ENCODE measurements at regions not wholly inside any gene's neighbourhood (a gene's known extent, or its start where the extent isn't known, plus 50 kb on each side); places are given as distances from the start of the nearest gene placed in this dataset.

DNA sequence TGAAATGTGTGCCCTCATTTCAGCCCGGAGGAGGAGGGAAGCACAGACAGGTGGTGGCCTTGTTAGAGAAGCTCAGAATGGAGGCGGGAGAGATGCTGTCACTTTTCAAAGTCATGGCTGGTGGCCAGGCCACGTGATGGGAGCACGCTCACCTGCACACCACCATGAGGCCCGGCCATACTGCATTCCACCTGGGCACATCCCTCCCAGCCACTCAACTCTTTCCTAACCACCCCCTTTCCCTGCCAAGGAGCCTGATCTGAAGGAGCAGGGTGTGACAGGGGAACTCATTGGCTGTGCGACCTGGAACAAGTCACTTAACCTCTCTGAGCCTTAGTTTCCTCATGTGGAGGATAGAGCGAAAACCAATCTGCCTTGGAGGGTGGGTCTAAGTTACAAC, 364.5 kb downstream of the CTTN start:
- H3K4me3 ChIP-seq (ENCODE audit: low read depth, low read length), result no peak overlapping the region
- POLR2A ChIA-PET, result no interaction called here
- no peak for DNase-seq (ENCODE audit: low read depth, low spot score)
- TF ChIP-seq, protein P1, sequence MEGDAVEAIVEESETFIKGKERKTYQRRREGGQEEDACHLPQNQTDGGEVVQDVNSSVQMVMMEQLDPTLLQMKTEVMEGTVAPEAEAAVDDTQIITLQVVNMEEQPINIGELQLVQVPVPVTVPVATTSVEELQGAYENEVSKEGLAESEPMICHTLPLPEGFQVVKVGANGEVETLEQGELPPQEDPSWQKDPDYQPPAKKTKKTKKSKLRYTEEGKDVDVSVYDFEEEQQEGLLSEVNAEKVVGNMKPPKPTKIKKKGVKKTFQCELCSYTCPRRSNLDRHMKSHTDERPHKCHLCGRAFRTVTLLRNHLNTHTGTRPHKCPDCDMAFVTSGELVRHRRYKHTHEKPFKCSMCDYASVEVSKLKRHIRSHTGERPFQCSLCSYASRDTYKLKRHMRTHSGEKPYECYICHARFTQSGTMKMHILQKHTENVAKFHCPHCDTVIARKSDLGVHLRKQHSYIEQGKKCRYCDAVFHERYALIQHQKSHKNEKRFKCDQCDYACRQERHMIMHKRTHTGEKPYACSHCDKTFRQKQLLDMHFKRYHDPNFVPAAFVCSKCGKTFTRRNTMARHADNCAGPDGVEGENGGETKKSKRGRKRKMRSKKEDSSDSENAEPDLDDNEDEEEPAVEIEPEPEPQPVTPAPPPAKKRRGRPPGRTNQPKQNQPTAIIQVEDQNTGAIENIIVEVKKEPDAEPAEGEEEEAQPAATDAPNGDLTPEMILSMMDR (IDR thresholded peaks at IDR 0.05; ENCODE audit: insufficient read depth, low read length, missing control alignments), result no peak
- CTCF ChIA-PET, result interaction anchor here (1.8 kb wide), 1 partner anchor 8 kb away, joined by 4 read pairs; no protein-coding TSS in a partner anchor

DNA sequence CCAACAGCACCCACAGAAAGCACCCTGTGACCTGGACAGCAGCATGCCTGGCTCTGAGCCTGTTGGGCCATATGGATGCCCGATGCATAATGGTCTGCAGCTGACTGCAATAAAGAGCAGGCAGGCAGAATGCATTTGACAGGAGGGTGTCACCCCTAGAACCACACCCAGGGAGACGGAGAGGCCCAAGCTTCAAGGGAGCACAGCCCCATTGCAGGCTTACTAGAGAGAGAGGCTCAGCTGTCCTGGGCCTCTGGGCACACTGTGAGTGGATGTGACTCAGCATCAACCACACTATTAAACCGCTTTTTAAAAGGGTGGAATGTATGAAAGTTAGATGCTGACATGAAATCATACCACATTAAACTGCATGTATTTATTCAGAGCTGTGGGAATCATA, 365.3 kb downstream of the CTTN start:
- ChIA-PET POLR2A (no interaction called here), CTCF (interaction anchor here (0.6 to 1.8 kb wide), 2 partner anchors 8 to 9 kb away, joined by 3 to 4 read pairs; no protein-coding TSS in a partner anchor)
- no peak overlapping the region for H3K4me3 ChIP-seq (ENCODE audit: low read depth, low read length)
- no peak for DNase-seq (ENCODE audit: low read depth, low spot score)
- TF ChIP-seq, protein P1 (IDR thresholded peaks at IDR 0.05; ENCODE audit: insufficient read depth, low read length, missing control alignments), result no peak

DNA sequence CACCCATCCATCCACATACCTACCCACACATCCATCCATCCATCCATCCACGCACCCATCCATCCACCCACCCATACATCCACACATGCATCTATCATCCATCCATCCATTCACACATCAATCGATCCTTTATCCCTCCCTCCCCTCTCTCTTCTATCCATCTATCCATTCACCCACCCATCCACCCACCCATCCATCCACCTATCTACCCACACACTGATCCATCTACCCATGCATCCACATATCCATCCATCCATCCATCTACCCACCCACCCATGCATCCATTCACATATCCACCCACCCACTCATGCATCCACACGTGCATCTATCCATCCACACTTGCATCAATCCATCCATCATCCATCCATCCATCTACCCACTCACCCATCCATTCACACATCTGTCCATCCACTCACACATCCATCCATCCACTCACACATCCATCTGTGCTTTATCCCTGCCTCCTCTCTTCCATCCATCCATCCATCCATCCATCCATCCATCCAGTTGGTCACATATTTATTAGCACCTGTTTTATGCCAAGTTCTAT, 366.1 kb downstream of the CTTN start:
- H3K4me3 ChIP-seq (ENCODE audit: low read depth, low read length), result no peak overlapping the region
- ChIA-PET CTCF (interaction anchor here (0.6 to 1.8 kb wide), 2 partner anchors 9 to 10 kb away, joined by 3 to 4 read pairs; no protein-coding TSS in a partner anchor), POLR2A (no interaction called here)
- DNase-seq (ENCODE audit: low read depth, low spot score), result no peak
- TF ChIP-seq, protein P1 (IDR thresholded peaks at IDR 0.05; ENCODE audit: insufficient read depth, low read length, missing control alignments), result no peak

DNA sequence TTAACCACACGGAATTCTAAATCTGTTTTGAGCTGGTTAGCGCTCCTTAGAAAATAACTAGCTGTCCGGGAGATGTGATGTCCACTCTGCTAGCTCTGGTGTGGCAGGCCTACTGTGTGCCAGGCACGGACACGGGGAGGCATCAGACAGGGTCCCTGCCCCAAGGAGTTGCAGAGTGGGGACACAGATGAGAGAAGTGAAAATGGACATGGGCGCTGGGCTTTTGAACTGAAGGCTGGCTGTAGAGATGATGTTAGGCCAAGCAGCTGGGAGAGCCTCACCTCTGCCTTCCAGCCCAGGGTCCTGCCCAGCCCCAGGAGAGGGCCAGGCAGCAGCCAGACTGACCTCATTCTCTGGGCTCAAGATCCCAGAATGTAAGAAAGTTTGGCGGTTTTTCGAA, 368.6 kb downstream of the CTTN start:
- TF ChIP-seq, protein P1 (IDR thresholded peaks at IDR 0.05; ENCODE audit: insufficient read depth, low read length, missing control alignments), result no peak
- no peak for DNase-seq (ENCODE audit: low read depth, low spot score)
- ChIA-PET CTCF (no interaction called here), POLR2A (no interaction called here)
- H3K4me3 ChIP-seq (ENCODE audit: low read depth, low read length), result no peak overlapping the region

DNA sequence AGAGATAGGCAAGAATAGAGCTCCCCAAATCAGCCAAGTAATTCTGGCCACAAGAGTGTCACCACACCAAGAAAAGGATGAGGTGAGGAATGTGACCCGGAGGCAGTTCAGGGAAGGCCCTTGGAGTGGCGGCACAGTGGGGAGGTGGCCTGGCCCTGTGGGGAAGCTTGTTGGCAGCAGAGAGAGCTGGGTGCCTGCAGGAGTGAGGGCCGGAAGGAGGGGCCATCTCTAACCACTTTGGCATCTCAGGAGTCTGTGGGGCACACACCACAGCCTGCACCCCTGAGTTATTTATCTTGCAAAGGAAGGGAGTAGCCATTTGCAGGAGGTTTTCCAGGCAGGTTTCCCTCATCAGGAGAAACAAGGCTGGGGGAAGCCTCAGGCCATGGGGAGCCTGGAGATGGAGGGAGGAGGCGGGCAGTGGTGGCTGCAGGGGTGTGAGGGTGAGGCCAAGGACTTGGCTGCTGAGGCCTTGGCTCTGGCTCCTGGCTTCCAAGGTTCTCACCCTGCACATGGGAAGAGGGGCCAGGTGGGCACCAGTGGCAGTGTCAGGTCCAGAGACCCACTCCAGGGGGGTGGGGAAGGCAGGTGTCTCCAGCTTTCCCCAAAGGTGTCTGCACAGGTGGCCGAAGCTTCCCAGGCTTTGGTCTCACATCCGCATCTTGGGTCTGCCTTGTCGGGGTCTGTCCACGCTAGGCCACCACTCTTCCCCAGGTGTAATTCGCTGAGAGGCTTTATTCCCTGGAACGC, 370.2 kb downstream of the CTTN start:
- no peak overlapping the region for H3K4me3 ChIP-seq (ENCODE audit: low read depth, low read length)
- no peak for DNase-seq (ENCODE audit: low read depth, low spot score)
- TF ChIP-seq, protein P1 (IDR thresholded peaks at IDR 0.05; ENCODE audit: insufficient read depth, low read length, missing control alignments), result no peak
- ChIA-PET POLR2A (no interaction called here), CTCF (no interaction called here)

DNA sequence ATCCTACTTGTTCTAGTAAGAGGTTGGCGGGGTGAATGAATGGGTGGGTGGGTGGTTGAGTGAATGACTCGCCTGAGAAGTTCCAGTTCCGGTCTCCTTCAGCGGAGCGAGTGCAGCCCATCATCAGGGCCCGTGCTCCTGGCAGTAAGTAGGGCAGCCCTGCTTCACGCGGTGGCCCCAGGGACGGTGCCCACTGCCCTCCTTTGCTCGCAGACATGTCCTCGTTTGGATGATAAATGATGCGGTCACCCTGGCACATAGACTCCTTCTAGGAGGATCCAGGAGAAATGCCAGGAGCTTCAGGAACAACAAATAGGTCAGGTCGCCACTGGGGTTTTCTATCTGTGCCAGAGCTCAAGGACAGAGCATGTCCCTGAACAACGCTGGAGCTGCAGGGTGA, 370.8 kb downstream of the CTTN start:
- TF ChIP-seq, protein P1 (IDR thresholded peaks at IDR 0.05; ENCODE audit: insufficient read depth, low read length, missing control alignments), result no peak
- DNase-seq (ENCODE audit: low read depth, low spot score), result no peak
- ChIA-PET CTCF (no interaction called here), POLR2A (no interaction called here)
- H3K4me3 ChIP-seq (ENCODE audit: low read depth, low read length), result no peak overlapping the region

Data from AG04449 (cell line).